PFSK-1 (cell line): ENCODE measurements at regions not wholly inside any gene's neighbourhood (a gene's known extent, or its start where the extent isn't known, plus 50 kb on each side); places are given as distances from the start of the nearest gene placed in this dataset.

Experiments used
- FOXP2 ChIP-seq: optimal IDR thresholded peaks from 2 replicates; pipeline ENCODE3; 2011; ENCODE audit warnings: borderline replicate concordance, control low read depth, inconsistent platforms; ENCODE audit not compliant: insufficient read depth; ENCODE audit errors: extremely low read length, extremely low read depth
- POLR2AphosphoS5 ChIP-seq: IDR thresholded peaks from 2 replicates; pipeline ENCODE4 v1.6.1; 2012; ENCODE audit warnings: low read depth, mild to moderate bottlenecking, control low read depth, low read length, moderate library complexity
- TAF1 ChIP-seq: IDR thresholded peaks from 2 replicates; pipeline ENCODE4 v1.6.1; 2012; ENCODE audit warnings: low read length, control low read depth, borderline replicate concordance; ENCODE audit not compliant: insufficient read depth
- TF ChIP-seq, protein P1 (sequence below), 2 experiments: IDR thresholded peaks; 2 replicates each; pipeline versions ENCODE4 v1.6.1 to v1.8.0; 2011 to 2012; ENCODE audit warnings: low read depth in 2 of 2, low read length in 2 of 2, control low read depth in 1 of 2, inconsistent platforms in 1 of 2, mild to moderate bottlenecking in 1 of 2, moderate library complexity in 1 of 2; ENCODE audit not compliant: insufficient read depth in 1 of 2

DNA sequence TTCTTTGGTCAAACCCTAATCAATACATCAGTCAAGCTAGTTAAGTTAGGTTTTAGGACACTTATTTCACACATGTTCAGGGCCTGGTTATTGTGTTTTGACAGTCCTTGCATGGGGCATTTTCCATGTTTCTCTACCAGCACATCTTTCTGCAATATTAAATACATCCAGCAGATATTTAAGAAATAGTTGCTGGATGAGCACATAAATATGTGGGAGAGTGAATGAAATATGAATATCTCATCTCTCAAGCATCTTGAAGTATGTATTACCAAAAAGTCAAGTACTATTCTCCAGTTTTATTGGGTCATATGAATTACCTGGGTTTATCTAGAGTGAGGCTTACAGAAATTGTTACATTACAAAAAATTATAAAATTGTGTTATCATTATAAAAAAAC lies 621.9 kb upstream of the GJE1 start:
- TF ChIP-seq POLR2AphosphoS5 (no peak), TAF1 (no peak), FOXP2 (no peak)
- TF ChIP-seq, protein P1, sequence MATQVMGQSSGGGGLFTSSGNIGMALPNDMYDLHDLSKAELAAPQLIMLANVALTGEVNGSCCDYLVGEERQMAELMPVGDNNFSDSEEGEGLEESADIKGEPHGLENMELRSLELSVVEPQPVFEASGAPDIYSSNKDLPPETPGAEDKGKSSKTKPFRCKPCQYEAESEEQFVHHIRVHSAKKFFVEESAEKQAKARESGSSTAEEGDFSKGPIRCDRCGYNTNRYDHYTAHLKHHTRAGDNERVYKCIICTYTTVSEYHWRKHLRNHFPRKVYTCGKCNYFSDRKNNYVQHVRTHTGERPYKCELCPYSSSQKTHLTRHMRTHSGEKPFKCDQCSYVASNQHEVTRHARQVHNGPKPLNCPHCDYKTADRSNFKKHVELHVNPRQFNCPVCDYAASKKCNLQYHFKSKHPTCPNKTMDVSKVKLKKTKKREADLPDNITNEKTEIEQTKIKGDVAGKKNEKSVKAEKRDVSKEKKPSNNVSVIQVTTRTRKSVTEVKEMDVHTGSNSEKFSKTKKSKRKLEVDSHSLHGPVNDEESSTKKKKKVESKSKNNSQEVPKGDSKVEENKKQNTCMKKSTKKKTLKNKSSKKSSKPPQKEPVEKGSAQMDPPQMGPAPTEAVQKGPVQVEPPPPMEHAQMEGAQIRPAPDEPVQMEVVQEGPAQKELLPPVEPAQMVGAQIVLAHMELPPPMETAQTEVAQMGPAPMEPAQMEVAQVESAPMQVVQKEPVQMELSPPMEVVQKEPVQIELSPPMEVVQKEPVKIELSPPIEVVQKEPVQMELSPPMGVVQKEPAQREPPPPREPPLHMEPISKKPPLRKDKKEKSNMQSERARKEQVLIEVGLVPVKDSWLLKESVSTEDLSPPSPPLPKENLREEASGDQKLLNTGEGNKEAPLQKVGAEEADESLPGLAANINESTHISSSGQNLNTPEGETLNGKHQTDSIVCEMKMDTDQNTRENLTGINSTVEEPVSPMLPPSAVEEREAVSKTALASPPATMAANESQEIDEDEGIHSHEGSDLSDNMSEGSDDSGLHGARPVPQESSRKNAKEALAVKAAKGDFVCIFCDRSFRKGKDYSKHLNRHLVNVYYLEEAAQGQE (IDR thresholded peaks at IDR 0.05; ENCODE audit: insufficient read depth in 1 of 2, low read depth in 2 of 2, low read length in 2 of 2) = no peak
